NT2/D1 (cell line): ENCODE measurements at regions not wholly inside any gene's neighbourhood (a gene's known extent, or its start where the extent isn't known, plus 50 kb on each side); places are given as distances from the start of the nearest gene placed in this dataset.

Experiments
- SUZ12 ChIP-seq: IDR thresholded peaks from 2 replicates; pipeline ENCODE4 v1.6.1; 2011; ENCODE audit not compliant: insufficient read length, insufficient read depth; ENCODE audit errors: extremely low read depth
- YY1 ChIP-seq: IDR thresholded peaks from 2 replicates; pipeline ENCODE4 v1.6.1; 2011; ENCODE audit not compliant: insufficient read length, insufficient read depth
- ZNF274 ChIP-seq: IDR thresholded peaks from 2 replicates; pipeline ENCODE4 v1.6.1; 2011; ENCODE audit warnings: mild to moderate bottlenecking, low read depth, low read length

DNA sequence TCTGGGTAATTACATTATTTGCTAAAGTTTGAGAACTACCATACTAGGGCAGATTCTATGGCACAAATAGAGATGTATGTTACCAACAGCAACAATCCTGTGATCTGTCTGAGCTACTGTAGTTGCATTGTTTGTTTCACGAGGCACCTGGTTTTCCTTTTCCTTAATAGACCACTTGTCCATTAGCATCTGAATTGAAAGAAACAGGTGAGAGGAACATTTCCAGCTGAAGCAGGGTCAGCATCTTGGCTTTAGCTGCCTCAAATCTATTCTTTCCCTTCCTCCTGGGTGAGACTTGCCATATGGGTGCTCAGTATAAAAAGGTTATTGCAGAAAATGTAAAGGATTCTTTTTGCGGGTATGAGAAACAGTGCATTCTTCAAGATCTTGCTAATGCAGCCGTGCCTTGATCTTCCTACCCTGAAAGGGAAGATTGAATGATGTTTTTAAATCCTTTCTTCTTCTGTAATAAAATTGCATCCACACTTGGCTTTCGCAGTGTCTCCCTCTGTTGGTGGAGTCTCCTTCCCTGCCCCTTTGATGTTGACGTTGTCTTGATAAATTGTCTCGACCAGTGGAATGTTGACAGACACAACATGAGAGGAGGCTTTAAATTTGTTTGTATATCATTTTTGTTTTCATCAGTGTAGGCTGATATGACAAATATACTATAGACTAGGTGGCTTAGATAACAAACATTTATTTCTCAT, 118.0 kb upstream of the BRINP1 start:
- no peak for TF ChIP-seq YY1
- no peak for TF ChIP-seq ZNF274
- TF ChIP-seq SUZ12: no peak
